AG10803 (cell line): ENCODE measurements at regions not wholly inside any gene's neighbourhood (a gene's known extent, or its start where the extent isn't known, plus 50 kb on each side); places are given as distances from the start of the nearest gene placed in this dataset.

Experiments
- DNase-seq: peaks from one replicate; pipeline ENCODE4 v3.0.0; 2010; ENCODE audit warnings: low read depth
- H3K4me3 ChIP-seq: 2 replicates; pipeline ENCODE4 v1.5.1; 2011; ENCODE audit warnings: mild to moderate bottlenecking, low read length, control low read depth
- TF ChIP-seq, protein P1 (sequence below): conservative IDR thresholded peaks from 2 replicates; pipeline ENCODE4 v1.5.1; 2011; ENCODE audit warnings: mild to moderate bottlenecking, low read length, control low read depth, inconsistent platforms

DNA sequence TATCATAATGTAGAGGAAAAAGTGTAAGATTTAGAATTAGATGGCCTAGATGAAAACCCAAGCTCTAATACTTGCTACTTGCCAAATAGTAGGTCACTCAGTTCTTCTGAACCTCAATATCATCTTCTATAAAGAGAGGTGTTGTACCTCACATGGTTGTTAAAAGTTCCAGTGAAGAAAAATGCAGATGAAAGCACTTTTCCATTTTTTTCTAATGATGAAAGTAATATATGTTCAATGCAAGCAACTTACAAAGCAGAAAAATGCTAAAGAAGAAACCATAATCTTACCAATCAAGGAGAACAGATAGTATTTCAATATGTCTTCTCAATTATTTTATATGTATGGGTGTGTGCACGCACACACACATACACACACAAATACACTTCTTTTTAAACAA is 52.7 kb upstream of the TMEM17 start:
- TF ChIP-seq, protein P1, sequence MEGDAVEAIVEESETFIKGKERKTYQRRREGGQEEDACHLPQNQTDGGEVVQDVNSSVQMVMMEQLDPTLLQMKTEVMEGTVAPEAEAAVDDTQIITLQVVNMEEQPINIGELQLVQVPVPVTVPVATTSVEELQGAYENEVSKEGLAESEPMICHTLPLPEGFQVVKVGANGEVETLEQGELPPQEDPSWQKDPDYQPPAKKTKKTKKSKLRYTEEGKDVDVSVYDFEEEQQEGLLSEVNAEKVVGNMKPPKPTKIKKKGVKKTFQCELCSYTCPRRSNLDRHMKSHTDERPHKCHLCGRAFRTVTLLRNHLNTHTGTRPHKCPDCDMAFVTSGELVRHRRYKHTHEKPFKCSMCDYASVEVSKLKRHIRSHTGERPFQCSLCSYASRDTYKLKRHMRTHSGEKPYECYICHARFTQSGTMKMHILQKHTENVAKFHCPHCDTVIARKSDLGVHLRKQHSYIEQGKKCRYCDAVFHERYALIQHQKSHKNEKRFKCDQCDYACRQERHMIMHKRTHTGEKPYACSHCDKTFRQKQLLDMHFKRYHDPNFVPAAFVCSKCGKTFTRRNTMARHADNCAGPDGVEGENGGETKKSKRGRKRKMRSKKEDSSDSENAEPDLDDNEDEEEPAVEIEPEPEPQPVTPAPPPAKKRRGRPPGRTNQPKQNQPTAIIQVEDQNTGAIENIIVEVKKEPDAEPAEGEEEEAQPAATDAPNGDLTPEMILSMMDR: no peak
- DNase-seq: no peak
- H3K4me3 ChIP-seq: no peak overlapping the region

DNA sequence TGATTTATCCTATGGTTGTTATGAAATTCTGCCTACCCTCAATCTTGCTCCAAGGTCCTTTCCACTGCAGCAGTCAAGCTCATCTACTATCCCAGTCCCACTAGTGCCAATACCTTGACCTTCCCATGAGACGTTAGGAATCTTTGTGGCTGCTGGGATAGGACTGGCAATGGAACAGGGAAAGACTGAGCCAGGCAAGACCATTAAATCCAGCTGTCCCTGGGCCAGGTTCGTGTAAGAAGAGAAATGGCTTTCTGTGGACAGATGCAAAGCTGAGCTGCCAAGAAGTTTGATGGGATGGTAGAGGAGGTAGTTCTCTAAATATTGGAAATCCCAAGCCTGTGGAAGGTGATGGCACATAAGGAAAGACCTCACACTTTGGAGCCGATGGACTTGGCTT is 50.1 kb upstream of the TMEM17 start:
- DNase-seq: no peak
- no peak overlapping the region for H3K4me3 ChIP-seq
- TF ChIP-seq, protein P1: no peak
